ENCODE measurements at regions not wholly inside any gene's neighbourhood (a gene's known extent, or its start where the extent isn't known, plus 50 kb on each side); places are given as distances from the start of the nearest gene placed in this dataset.

GRCh38 chr1:29646161-29646775, 409.9 kb downstream of the PTPRU start:
- Mint-ChIP-seq H3K4me1 (no peaks in the 10 kb centered on the region), H3K27ac (no peak overlapping the region), H3K9me3 (no peaks in the 10 kb centered on the region), H3K36me3 (no peaks in the 10 kb centered on the region), H3K27me3 (peaks cover 7% of the 10 kb centered on the region), H3K4me3 (no peak overlapping the region)
- DNase-seq (ENCODE audit: low spot score in 2 of 2): no peak
- no peak for ATAC-seq (ENCODE audit: low read depth)

- Mint-ChIP-seq H3K9me3 (no peaks in the 10 kb centered on the region), H3K36me3 (no peaks in the 10 kb centered on the region), H3K4me1 (no peaks in the 10 kb centered on the region), H3K27me3 (peaks cover 5% of the 10 kb centered on the region), H3K27ac (no peak overlapping the region), H3K4me3 (no peak overlapping the region)
- ATAC-seq (ENCODE audit: low read depth) (no peak), DNase-seq (ENCODE audit: low spot score in 2 of 2) (no peak)
These were observed 409.3 kb downstream of the PTPRU start for GRCh38 chr1:29645586-29645985.

DNA sequence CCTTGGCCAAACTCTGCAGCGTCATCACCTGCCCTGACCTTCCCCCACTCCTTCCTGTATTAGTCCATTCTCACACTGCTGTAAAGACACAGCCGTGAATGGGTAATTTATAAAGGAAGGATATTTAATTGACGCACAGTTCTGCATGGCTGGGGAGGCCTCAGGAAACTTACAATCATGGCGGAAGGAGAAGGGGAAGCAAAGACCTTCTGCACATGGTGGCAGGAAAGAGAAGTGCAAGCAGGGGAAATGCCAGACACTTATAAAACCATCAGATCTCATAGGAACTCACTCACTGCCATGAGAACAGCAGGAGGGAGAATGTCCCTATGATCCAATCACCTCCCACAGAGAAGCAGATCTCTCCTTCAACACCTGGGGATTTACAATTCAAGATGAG, 408.5 kb downstream of the PTPRU start:
- no peak for DNase-seq (ENCODE audit: low spot score in 2 of 2)
- Mint-ChIP-seq H3K36me3 (no peaks in the 10 kb centered on the region), H3K9me3 (no peaks in the 10 kb centered on the region), H3K27me3 (peaks cover 2% of the 10 kb centered on the region), H3K27ac (no peak overlapping the region), H3K4me1 (no peaks in the 10 kb centered on the region), H3K4me3 (no peak overlapping the region)
- ATAC-seq (ENCODE audit: low read depth): no peak

DNA sequence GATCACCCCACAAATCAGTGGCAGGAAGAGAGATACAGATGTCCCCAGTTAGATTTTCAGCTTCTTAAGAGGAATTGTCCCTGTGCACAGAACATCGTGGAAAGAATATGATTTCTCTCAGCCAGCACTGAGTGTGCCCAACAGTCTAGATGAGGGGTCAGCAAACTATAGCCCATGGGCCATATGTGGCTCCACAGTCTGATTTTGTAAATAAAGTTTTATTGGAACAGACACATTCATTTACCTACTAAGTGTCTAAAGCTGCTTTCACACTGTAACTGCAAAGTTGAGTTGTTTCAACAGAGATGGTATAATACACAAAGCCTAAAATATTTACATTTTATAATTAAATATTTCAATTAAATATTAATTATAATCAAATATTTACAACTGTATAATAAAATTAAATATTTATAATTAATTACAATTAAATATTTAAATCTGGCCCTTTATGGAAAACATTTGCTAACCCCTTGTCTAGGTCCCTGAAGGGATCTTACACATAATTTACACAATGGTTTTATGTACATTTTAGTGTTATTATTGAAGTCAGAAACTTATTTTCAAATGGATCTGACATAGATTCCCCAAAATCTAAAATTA, 407.6 kb downstream of the PTPRU start:
- no peaks in the 10 kb centered on the region for H3K36me3 Mint-ChIP-seq
- H3K27me3 Mint-ChIP-seq: peaks cover 2% of the 10 kb centered on the region
- H3K4me3 Mint-ChIP-seq: no peak overlapping the region
- ATAC-seq (ENCODE audit: low read depth) (no peak), DNase-seq (ENCODE audit: low spot score in 2 of 2) (no peak)
- H3K27ac Mint-ChIP-seq: no peak overlapping the region
- H3K4me1 Mint-ChIP-seq: no peaks in the 10 kb centered on the region
- no peaks in the 10 kb centered on the region for H3K9me3 Mint-ChIP-seq

GRCh38 chr1:29643281-29643680, 407.0 kb downstream of the PTPRU start:
- no peaks in the 10 kb centered on the region for H3K36me3 Mint-ChIP-seq
- H3K27ac Mint-ChIP-seq: no peak overlapping the region
- no peaks in the 10 kb centered on the region for H3K4me1 Mint-ChIP-seq
- no peak for DNase-seq (ENCODE audit: low spot score in 2 of 2)
- H3K4me3 Mint-ChIP-seq: no peak overlapping the region
- H3K9me3 Mint-ChIP-seq: no peaks in the 10 kb centered on the region
- peaks cover 2% of the 10 kb centered on the region for H3K27me3 Mint-ChIP-seq
- no peak for ATAC-seq (ENCODE audit: low read depth)

DNA sequence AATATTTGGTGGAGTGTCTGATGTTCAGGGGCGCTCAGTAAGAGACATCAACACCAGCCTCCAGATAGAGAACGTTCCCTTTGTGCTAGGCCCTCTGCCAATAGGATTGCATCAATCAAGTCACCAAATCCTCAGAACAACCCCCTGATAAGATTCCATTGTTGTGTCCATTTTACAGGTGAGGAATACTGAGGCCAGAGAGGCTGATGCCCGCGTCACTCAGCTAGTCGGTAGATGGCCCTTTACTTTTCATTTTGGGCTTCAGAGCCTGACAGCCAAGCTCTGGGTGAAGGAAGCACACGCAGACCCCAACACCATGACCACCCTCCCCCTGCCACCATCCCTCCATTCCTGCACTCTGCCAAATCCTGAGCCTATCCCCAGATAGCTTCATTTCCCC, 406.2 kb downstream of the PTPRU start:
- Mint-ChIP-seq H3K4me1 (no peaks in the 10 kb centered on the region), H3K27me3 (peaks cover 2% of the 10 kb centered on the region), H3K9me3 (no peaks in the 10 kb centered on the region), H3K27ac (no peak overlapping the region), H3K36me3 (no peaks in the 10 kb centered on the region), H3K4me3 (no peak overlapping the region)
- DNase-seq (ENCODE audit: low spot score in 2 of 2) (no peak), ATAC-seq (ENCODE audit: low read depth) (no peak)

DNA sequence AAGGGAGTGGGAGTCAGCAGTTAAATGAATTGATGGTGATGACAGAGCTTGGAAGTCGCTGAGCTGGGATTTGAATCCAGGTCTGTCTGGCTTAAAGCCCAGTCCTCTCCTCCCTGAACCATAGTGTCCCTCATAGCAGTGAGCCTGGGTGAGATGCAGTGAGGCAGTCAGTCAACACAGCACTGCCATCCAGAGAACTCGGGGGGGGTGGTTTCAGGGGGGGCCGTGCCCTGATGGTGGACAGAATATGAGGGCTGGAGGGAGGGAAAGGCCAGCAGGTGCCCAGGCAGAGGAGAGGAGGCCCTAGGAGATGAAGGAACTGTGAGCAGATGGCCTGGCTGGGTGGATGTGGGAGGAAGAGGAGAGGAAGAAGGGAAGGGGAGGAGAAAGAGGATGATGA, 405.6 kb downstream of the PTPRU start:
- Mint-ChIP-seq H3K27ac (no peak overlapping the region), H3K36me3 (no peaks in the 10 kb centered on the region), H3K27me3 (peaks cover 3% of the 10 kb centered on the region), H3K4me3 (no peak overlapping the region), H3K9me3 (no peaks in the 10 kb centered on the region), H3K4me1 (no peaks in the 10 kb centered on the region)
- ATAC-seq (ENCODE audit: low read depth) (no peak), DNase-seq (ENCODE audit: low spot score in 2 of 2) (no peak)

- Mint-ChIP-seq H3K27me3 (peaks cover 5% of the 10 kb centered on the region), H3K9me3 (no peaks in the 10 kb centered on the region), H3K4me1 (no peaks in the 10 kb centered on the region), H3K27ac (no peak overlapping the region), H3K36me3 (no peaks in the 10 kb centered on the region), H3K4me3 (no peak overlapping the region)
- DNase-seq (ENCODE audit: low spot score in 2 of 2) (no peak), ATAC-seq (ENCODE audit: low read depth) (no peak)
These were observed 404.1 kb downstream of the PTPRU start for GRCh38 chr1:29640428-29640785.

GRCh38 chr1:29639741-29640427, 403.6 kb downstream of the PTPRU start:
- Mint-ChIP-seq H3K9me3 (no peaks in the 10 kb centered on the region), H3K4me1 (no peaks in the 10 kb centered on the region), H3K4me3 (no peak overlapping the region), H3K27ac (no peak overlapping the region), H3K36me3 (no peaks in the 10 kb centered on the region), H3K27me3 (peaks cover 5% of the 10 kb centered on the region)
- DNase-seq (ENCODE audit: low spot score in 2 of 2) (peak in 1 of 2 donors; percentile 9), ATAC-seq (ENCODE audit: low read depth) (no peak)

DNA sequence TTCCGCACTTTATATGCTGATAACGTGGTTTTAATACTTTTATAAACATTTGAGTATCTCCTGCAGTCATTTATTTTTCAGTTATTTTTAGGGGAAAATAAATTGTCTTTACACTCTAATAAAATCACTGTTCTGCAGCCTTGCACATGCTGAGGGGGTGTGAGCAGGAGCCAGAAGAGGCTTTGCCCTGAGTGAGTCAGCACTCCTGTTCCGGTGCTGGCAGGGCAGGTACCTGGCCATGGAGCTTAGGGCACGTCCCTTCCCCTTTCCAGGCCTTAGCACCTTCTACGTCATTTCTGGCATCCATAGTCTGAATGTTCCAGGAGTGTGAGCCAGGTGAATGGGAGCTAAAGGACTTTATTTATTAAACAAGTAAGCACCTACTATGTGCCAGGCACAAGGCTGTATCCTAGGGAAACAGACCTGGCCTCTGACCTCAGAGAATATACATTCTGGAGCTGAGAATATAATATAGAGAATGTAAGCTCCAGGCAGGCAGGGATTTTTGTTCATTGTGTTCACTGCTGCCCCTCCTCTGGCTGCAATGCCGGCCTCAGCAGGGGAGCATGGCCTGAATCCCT, 402.9 kb downstream of the PTPRU start:
- Mint-ChIP-seq H3K27me3 (peaks cover 5% of the 10 kb centered on the region), H3K9me3 (no peaks in the 10 kb centered on the region), H3K27ac (no peak overlapping the region), H3K4me3 (no peak overlapping the region), H3K36me3 (no peaks in the 10 kb centered on the region), H3K4me1 (no peaks in the 10 kb centered on the region)
- no peak for ATAC-seq (ENCODE audit: low read depth)
- peak in 1 of 2 donors; percentile 2 for DNase-seq (ENCODE audit: low spot score in 2 of 2)

GRCh38 chr1:29638281-29638680, 402.0 kb downstream of the PTPRU start:
- H3K4me1 Mint-ChIP-seq: no peaks in the 10 kb centered on the region
- H3K9me3 Mint-ChIP-seq: no peaks in the 10 kb centered on the region
- peaks cover 5% of the 10 kb centered on the region for H3K27me3 Mint-ChIP-seq
- DNase-seq (ENCODE audit: low spot score in 2 of 2): peak in 1 of 2 donors; percentile 2
- no peak overlapping the region for H3K4me3 Mint-ChIP-seq
- H3K36me3 Mint-ChIP-seq: no peaks in the 10 kb centered on the region
- no peak for ATAC-seq (ENCODE audit: low read depth)
- no peak overlapping the region for H3K27ac Mint-ChIP-seq

- H3K4me1 Mint-ChIP-seq: no peaks in the 10 kb centered on the region
These were observed 400.6 kb downstream of the PTPRU start for GRCh38 chr1:29636936-29637335.

GRCh38 chr1:29635501-29636263, 399.4 kb downstream of the PTPRU start:
- no peaks in the 10 kb centered on the region for H3K36me3 Mint-ChIP-seq
- no peaks in the 10 kb centered on the region for H3K9me3 Mint-ChIP-seq
- ATAC-seq (ENCODE audit: low read depth): no peak
- H3K4me3 Mint-ChIP-seq: no peak overlapping the region
- H3K27me3 Mint-ChIP-seq: peaks cover 6% of the 10 kb centered on the region
- no peak overlapping the region for H3K27ac Mint-ChIP-seq
- no peaks in the 10 kb centered on the region for H3K4me1 Mint-ChIP-seq
- DNase-seq (ENCODE audit: low spot score in 2 of 2): no peak

More at GRCh38 chr1:29636936-29637335, 400.6 kb downstream of the PTPRU start:
- Mint-ChIP-seq H3K27ac (no peak overlapping the region), H3K36me3 (no peaks in the 10 kb centered on the region), H3K9me3 (no peaks in the 10 kb centered on the region), H3K4me3 (no peak overlapping the region), H3K27me3 (peaks cover 5% of the 10 kb centered on the region)
- ATAC-seq (ENCODE audit: low read depth) (no peak), DNase-seq (ENCODE audit: low spot score in 2 of 2) (no peak)

DNA sequence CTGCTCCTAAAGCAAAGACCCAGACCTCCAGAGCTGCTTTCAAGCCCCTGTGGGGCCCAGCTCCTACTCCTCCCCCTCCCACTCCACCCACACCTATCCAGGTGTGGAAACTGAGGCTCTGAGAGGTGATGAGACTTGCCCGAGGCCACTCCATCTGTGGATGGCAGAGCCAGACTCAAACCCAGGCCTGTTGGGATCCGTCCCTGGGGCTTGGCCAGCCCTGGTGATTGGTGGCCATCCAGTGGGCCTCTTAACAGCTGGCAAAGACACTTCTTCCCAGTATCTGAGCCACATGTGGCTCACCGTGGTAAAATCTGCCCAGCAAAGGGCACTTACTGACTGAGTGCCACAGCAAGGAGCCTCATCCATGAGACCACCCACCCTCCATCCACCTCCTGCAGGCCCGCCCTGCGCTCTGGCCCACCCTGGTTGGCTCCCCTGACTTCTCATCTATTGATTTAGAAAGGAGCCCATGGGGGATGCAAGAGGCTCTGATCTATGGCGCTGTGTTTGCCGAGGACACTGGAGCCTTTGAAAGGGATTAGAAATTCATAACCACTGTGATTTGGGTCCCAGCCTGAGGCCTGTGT, 398.5 kb downstream of the PTPRU start:
- H3K9me3 Mint-ChIP-seq: no peaks in the 10 kb centered on the region
- no peaks in the 10 kb centered on the region for H3K4me1 Mint-ChIP-seq
- no peaks in the 10 kb centered on the region for H3K36me3 Mint-ChIP-seq
- ATAC-seq (ENCODE audit: low read depth): no peak
- no peak overlapping the region for H3K27ac Mint-ChIP-seq
- peaks cover 7% of the 10 kb centered on the region for H3K27me3 Mint-ChIP-seq
- DNase-seq (ENCODE audit: low spot score in 2 of 2): no peak
- no peak overlapping the region for H3K4me3 Mint-ChIP-seq

All from memory B cell (primary cell).